ENCODE measurements at regions not wholly inside any gene's neighbourhood (a gene's known extent, or its start where the extent isn't known, plus 50 kb on each side); places are given as distances from the start of the nearest gene placed in this dataset.

DNA sequence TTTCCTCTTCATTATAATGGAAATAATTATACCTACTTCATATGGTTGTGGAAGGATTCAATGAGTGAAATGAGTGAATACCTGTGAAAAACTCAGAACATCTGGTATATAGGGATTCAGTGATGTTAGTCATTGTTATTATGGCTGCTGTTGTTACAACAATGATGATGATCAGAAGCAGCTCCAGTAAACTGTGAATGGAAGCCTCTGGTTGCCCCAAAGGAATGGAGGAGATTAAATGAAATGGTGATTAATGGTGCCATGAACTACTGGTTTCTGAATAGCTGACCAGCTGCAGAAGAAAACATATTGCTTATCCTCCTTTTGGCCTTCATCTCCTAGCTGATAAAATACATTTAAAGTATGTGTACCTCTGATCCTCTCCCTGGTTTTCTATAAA is 372.0 kb downstream of the ARHGEF28 start:
- TF ChIP-seq, protein P1, sequence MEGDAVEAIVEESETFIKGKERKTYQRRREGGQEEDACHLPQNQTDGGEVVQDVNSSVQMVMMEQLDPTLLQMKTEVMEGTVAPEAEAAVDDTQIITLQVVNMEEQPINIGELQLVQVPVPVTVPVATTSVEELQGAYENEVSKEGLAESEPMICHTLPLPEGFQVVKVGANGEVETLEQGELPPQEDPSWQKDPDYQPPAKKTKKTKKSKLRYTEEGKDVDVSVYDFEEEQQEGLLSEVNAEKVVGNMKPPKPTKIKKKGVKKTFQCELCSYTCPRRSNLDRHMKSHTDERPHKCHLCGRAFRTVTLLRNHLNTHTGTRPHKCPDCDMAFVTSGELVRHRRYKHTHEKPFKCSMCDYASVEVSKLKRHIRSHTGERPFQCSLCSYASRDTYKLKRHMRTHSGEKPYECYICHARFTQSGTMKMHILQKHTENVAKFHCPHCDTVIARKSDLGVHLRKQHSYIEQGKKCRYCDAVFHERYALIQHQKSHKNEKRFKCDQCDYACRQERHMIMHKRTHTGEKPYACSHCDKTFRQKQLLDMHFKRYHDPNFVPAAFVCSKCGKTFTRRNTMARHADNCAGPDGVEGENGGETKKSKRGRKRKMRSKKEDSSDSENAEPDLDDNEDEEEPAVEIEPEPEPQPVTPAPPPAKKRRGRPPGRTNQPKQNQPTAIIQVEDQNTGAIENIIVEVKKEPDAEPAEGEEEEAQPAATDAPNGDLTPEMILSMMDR (IDR thresholded peaks at IDR 0.05; ENCODE audit: borderline replicate concordance, insufficient read depth, low read depth, low read length): no peak
- no peak overlapping the region for H3K4me3 ChIP-seq (ENCODE audit: low read depth, low read length)

DNA sequence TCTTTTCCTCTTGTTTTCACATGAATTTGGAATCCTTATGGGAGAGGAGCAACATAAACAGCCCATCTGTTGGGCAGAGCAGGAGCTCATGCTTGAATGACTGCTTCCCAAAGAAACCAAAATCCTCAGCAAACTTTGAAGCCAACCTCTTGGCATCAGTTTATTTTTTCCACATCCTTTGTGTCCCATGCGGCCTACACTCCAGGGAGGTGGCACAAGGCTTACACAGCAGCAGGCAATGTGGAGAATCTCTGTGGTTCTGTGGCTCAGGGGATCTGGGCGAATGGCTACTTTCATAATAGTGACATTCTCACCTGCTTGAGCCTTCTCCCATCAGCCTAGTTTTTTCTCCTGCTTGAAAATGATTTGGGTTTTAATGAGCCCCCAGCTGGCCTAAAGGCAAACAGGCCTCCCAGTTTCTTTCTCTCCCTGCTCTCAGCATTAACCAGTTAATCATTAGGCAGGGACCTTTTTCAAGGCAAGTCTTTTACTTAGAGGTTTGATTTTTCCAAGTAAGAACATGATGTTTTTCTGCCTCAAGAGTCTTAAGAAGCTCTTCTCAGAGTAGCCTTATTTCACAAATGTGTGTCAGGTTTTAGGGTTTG is 370.3 kb downstream of the ARHGEF28 start:
- TF ChIP-seq, protein P1 (IDR thresholded peaks at IDR 0.05; ENCODE audit: borderline replicate concordance, insufficient read depth, low read depth, low read length): no peak
- H3K4me3 ChIP-seq (ENCODE audit: low read depth, low read length): no peak overlapping the region

DNA sequence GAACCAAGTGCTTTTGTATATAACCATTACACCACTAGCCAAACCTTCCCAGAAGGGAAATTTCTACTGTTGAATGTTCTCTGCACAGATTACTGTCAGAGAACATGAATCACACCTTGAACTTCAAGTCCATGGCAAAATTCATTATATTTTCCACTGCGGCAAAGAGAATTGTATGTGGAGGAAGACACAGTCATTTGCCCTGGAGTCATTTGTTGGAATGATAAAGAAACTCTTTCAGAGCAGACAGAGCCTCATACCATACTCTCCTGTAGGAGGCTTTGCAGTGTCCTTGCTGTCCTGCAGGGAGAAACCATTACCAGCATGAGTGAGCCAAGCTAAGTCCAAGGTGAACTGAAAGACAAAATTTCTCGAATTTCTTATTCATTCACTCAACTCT is 369.0 kb downstream of the ARHGEF28 start:
- H3K4me3 ChIP-seq (ENCODE audit: low read depth, low read length): no peak overlapping the region
- TF ChIP-seq, protein P1 (IDR thresholded peaks at IDR 0.05; ENCODE audit: borderline replicate concordance, insufficient read depth, low read depth, low read length): no peak
